RWPE1 (cell line): ENCODE measurements at regions not wholly inside any gene's neighbourhood (a gene's known extent, or its start where the extent isn't known, plus 50 kb on each side); places are given as distances from the start of the nearest gene placed in this dataset.
"Not testable (repeated sequence)": the region's sequence is repeated elsewhere in the genome, so short reads cannot be mapped to it uniquely, and the experiment has no call there.

Source experiments
- CTCF ChIA-PET: fragments of 350-600 bp; sonication (Branson Sonifier 250); formaldehyde crosslinking; extraction: SDS; loops from one replicate; lab custom pipeline; 2021; lab: Yijun Ruan, JAX
- POLR2A ChIA-PET: fragments of 400-600 bp; formaldehyde crosslinking; extraction: SDS; loops from one replicate; lab custom pipeline; 2020; ENCODE audit warnings: antibody characterized with exemption; ENCODE audit not compliant: low non-redundant PET; lab: Yijun Ruan, JAX
- DNase-seq: peaks from one replicate; pipeline ENCODE4 v3.0.0; 2012; ENCODE audit warnings: low spot score
- H3K27ac ChIP-seq: fragments of 450-650 bp; 2 replicates; pipeline ENCODE4 v1.5.1; 2017
- TF ChIP-seq, protein P1 (sequence below): fragments of 450-650 bp; conservative IDR thresholded peaks from 2 replicates; pipeline ENCODE4 v1.5.1; 2017; ENCODE audit warnings: low read depth, mild to moderate bottlenecking

DNA sequence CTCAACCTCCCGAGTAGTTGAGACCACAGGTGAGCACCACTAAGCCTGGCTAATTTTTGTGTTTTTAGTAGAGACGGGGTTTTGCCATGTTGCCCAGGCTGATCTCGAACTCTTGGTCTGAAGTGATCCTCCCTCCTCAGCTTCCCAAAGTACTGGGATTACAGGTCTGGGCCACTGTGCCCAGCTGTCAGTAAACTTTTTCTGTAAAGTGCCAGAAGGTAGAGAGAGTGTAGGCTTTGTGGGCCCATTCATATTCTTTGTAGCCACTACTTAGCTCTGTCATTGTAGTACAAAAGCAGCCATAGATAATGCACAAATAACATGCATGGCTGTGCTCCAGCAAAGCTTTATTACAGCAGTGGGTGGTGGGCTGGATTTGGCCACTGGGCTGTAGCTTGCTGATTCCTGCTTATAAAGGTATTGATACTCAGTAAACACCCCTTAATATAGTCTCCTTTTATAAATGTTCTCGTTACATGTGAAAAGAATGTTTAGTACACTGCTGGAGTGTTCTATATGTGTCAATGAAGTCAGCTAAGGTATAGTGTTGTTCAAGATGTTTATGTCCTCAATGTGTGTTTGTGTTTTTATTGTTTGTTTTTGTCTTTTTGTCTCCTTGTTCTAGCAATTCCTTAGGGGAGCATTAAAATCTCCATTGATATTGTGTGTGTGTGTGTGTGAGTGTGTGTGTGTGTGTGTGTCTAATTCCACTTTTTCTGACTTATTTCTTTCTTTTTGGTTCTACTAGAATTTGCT lies 644.7 kb upstream of the DPP6 start:
- TF ChIP-seq, protein P1, sequence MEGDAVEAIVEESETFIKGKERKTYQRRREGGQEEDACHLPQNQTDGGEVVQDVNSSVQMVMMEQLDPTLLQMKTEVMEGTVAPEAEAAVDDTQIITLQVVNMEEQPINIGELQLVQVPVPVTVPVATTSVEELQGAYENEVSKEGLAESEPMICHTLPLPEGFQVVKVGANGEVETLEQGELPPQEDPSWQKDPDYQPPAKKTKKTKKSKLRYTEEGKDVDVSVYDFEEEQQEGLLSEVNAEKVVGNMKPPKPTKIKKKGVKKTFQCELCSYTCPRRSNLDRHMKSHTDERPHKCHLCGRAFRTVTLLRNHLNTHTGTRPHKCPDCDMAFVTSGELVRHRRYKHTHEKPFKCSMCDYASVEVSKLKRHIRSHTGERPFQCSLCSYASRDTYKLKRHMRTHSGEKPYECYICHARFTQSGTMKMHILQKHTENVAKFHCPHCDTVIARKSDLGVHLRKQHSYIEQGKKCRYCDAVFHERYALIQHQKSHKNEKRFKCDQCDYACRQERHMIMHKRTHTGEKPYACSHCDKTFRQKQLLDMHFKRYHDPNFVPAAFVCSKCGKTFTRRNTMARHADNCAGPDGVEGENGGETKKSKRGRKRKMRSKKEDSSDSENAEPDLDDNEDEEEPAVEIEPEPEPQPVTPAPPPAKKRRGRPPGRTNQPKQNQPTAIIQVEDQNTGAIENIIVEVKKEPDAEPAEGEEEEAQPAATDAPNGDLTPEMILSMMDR = no peak
- ChIA-PET CTCF (no interaction called here), POLR2A (no interaction called here)
- no peak overlapping the region for H3K27ac ChIP-seq
- DNase-seq = no peak

DNA sequence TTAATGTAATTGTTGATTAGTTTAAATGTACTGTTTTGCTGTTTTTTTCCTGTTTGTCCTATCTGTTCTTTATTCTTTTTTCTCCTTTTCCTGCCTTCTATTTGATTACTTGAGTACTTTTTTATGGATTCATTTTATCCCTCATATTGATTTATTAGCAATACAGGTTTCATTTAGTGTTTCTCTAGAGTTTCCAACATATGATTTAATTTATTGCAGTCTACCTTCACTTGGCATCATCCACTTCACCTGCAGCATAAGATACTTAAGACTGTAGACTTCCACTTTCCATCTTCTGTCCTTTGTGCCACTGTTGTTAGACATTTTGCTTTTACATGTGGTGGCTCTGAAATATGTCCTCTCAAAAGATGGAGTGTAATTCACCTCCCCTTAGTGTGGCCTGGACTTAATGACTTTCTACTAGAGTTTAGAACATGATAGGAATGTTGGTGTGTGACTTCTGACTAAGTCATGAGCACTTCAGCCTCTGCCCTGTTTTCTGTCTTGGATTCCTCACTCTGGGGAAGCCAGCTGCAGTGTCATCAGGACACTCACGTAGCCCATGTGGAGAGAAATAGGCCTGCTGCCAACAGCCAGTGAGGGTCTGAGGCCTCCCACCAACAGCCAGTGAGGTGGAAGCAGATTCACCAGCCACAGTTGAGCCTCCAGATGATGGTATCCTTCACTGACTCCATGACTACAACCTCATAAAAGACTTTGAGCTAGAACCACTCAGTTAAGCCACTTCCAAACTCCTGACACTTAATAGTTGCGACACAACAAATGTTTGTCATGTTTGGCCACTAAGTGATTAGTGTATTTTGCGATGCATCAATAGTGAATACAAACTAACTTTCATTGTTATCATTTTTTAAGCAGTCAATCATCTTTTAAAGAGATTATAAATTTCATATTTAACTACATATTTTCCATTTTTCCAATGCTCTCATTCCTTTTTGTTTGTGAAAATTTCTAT lies 643.5 kb upstream of the DPP6 start:
- ChIA-PET POLR2A (no interaction called here), CTCF (no interaction called here)
- no peak for DNase-seq
- TF ChIP-seq, protein P1 = no peak
- H3K27ac ChIP-seq = no peak overlapping the region

DNA sequence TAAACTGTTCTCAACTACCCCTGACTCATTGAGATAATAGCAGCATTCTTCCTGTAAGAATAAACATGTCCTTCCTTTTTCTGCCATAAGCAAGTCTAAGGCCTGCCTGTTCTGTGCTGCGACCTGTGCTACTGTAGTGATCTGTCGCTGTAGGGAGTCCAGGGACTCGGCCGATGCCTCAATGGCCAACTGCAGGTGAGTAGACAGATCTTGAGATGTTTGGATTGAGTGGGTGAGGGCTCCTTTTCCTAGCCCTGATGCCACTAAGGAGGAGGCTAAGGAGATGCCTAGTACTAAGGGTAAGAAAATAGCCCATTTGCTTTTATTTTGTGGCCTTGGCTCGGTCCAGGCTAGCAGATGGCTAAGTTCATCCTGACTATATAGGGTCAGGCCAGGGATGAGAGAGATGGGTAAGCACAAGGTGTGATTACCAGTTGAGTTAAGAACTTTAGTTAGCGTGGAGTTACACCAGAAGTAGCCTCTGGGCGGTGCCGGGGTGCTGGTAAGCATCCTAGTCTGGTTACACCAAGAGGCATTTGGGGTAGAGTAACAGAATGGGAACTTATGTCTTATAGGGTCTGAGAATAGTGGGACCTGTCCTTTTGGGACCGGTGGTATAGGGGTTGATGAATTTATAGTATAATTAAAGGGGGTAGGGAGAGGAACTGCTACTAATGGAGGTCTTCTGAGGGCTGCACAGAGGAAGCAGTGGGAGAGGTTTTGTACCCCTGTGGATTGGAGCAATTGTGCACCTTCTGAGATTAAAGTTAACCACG lies 642.4 kb upstream of the DPP6 start:
- POLR2A ChIA-PET, DNase-seq, H3K27ac ChIP-seq, CTCF ChIA-PET: not testable (repeated sequence)

DNA sequence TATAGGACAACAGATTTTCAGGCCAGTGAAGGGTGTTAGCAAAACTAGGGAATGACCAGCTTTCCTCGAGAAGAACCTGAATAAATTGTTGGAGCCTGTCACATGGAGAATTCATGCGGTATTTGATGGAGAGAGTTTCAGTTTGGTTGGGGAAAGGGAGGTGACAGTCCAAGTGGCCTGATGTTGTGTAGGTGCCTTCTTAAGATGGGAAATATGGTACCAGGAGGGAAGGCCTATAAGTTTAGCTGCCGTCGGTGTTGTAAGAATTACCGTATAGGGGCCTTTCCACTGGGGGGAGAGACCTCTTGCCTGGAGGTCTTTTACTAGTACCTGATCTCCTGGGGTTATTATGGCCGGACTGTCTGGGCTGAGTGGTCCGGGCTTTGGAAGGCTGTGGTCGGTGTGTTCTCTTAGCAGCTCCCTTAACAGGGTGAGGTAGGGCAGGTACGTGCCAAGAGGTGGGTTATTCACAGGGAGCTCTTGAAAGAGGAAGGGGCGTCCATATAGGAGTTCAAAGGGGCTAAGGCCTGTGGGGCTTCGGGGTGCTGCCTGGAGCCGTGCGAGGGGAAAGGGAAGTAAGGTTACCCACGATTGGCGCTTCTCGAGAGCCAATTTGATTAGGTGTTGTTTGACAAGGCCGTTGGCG lies 641.1 kb upstream of the DPP6 start:
- H3K27ac ChIP-seq, CTCF ChIA-PET, POLR2A ChIA-PET, DNase-seq: not testable (repeated sequence)

DNA sequence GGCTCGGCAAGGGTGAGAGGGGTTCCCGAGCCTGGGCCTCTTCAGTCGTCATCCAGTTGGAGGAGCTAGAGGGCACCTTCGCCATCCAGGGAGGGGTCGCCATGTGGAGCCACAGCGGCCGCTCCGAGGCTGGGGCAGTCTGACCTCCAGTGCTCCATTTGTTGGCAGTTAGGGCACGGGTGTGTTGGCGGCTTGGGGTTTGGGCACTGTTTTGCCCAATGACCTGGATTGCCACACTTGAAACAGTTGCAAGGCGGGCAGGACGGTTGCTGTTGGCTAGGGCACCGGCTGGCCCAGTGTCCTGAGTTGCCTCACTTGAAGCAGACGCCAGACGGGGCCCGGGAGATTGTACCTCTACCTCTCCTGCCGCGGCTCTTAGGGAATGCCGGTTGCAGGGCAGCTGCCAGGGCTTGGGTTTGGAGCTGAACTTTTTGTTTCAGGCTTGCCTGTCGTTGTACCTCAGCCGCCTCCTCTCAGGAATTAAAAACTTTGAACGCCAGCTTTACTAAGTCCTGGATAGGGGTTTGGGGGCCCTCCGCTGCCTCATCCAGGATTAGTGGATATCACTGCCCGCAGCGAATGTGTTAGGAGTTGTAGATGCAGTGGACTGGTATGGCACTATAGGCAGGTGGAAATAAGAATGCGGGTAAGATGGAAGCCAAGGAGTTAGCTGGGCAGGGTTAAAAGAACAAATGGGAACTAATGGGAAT lies 639.9 kb upstream of the DPP6 start:
- CTCF ChIA-PET, DNase-seq, POLR2A ChIA-PET, H3K27ac ChIP-seq: not testable (repeated sequence)

DNA sequence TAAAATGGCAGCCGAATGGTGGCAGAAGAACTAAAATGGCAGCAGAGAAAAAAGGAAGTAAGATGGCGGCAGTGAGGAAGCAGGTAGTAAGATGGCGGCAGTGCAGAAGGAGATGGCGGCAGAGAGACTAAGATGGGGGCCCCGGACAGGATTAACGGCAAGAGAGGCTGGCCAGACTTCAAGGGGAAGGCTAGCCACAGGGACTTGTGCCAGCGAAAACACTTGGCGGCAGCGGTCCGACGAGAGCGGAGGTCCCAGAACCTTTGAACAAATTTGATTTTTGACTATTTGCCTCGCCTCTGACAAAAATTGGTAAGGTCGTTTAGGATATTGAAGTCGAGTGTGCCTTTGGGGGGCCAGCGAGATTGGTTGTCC lies 639.4 kb upstream of the DPP6 start:
- CTCF ChIA-PET, DNase-seq, POLR2A ChIA-PET, H3K27ac ChIP-seq: not testable (repeated sequence)

DNA sequence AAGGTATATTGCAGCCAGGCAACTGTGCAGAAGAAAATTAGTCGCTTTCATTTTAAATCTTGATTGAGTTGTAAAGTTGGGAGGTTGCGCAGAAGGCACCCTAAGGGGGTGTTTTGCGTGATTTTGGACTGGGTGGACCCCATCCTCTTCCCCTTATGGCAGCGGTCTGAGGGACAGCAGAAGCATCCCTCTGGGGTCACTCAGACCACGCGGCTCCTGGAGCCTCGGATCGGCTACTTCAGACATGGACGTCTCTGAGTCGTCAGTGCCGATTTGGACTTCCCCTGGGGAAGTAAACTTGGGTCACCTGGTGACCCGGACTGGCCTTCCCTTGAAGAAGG lies 639.0 kb upstream of the DPP6 start:
- no peak for DNase-seq

More for the DNA sequence above, 639.0 kb upstream of the DPP6 start:
- H3K27ac ChIP-seq = no peak overlapping the region
- ChIA-PET POLR2A (no interaction called here), CTCF (no interaction called here)
- TF ChIP-seq, protein P1 = no peak
